Activated T-helper 1 cell treated with anti-CD3 and anti-CD28 coated beads, Interleukin-12 subunit alpha, Interleukin-12 subunit beta, Interleukin-2, Interleukin-4 antibody, amounts not matched to agents 30 ng/mL and 10 ng/mL and 1 ng/mL, durations not matched to agents 14 hours and 24 hours and 36 hours (primary cell): ENCODE measurements at regions not wholly inside any gene's neighbourhood (a gene's known extent, or its start where the extent isn't known, plus 50 kb on each side); places are given as distances from the start of the nearest gene placed in this dataset.
"Not testable (repeated sequence)": the region's sequence is repeated elsewhere in the genome, so short reads cannot be mapped to it uniquely, and the experiment has no call there.

Experiments used
- DNase-seq: peaks from one replicate; pipeline ENCODE4 v3.0.0; 2021; ENCODE audit warnings: low spot score
- H3K27ac Mint-ChIP-seq: one replicate; pipeline ENCODE4 v1.8.0; 2021; ENCODE audit warnings: mild to moderate bottlenecking, mixed read lengths
- H3K27me3 Mint-ChIP-seq: one replicate; pipeline ENCODE4 v1.8.0; 2022; ENCODE audit warnings: mild to moderate bottlenecking, moderate library complexity, mixed read lengths; ENCODE audit not compliant: insufficient read depth
- H3K36me3 Mint-ChIP-seq: one replicate; pipeline ENCODE4 v1.8.0; 2021; ENCODE audit warnings: low read depth, mixed read lengths
- H3K4me1 Mint-ChIP-seq: one replicate; pipeline ENCODE4 v1.8.0; 2021; ENCODE audit warnings: low read depth, mixed read lengths
- H3K4me3 Mint-ChIP-seq: one replicate; pipeline ENCODE4 v1.8.0; 2021; ENCODE audit warnings: mild to moderate bottlenecking, moderate library complexity, mixed read lengths
- H3K9me3 Mint-ChIP-seq: one replicate; pipeline ENCODE4 v1.8.0; 2021; ENCODE audit warnings: mixed read lengths
- intact Hi-C: fragments of 100-400 bp; cut with micrococcal nuclease; formaldehyde crosslinking; loops from one replicate; pipeline ENCODE4 v1.15.1; 2024

GRCh38 chr7:4500812-4501211 lies 181.3 kb upstream of the FOXK1 start:
- intact Hi-C loops, result no loop called here
- Mint-ChIP-seq H3K4me3 (no peak overlapping the region), H3K9me3 (peaks cover 7% of the 10 kb centered on the region), H3K27me3 (no peaks in the 10 kb centered on the region), H3K27ac (no peak overlapping the region), H3K4me1 (no peaks in the 10 kb centered on the region), H3K36me3 (no peaks in the 10 kb centered on the region)
- no peak for DNase-seq

DNA sequence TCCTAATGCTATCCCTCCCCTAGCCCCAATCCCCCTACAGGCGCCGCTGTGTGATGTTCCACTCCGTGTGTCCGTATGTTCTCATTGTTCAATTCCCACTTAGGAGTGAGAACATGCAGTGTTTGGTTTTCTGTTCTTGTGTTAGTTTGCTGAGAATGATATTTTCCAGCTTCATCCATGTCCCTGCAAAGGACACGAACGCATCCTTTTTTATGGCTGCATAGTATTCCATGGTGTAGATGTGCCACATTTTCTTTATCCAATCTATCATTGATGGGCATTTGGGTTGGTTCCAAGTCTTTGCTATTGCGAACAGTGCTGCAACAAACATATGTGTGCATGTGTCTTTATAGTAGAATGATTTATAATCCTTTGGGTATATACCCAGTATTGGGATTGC lies 174.2 kb upstream of the FOXK1 start:
- intact Hi-C loops, result not testable (repeated sequence)

GRCh38 chr7:4513450-4513849 lies 168.6 kb upstream of the FOXK1 start:
- Mint-ChIP-seq H3K36me3 (no peaks in the 10 kb centered on the region), H3K9me3 (peaks cover 23% of the 10 kb centered on the region), H3K27me3 (peaks cover 3% of the 10 kb centered on the region), H3K4me3 (no peak overlapping the region), H3K27ac (no peak overlapping the region), H3K4me1 (no peaks in the 10 kb centered on the region)
- intact Hi-C loops, result no loop called here
- DNase-seq, result no peak

More for the DNA sequence above, 174.2 kb upstream of the FOXK1 start:
- DNase-seq, H3K27me3 Mint-ChIP-seq, H3K36me3 Mint-ChIP-seq, H3K4me1 Mint-ChIP-seq, H3K4me3 Mint-ChIP-seq, H3K27ac Mint-ChIP-seq: not testable (repeated sequence)
- peaks cover 31% of the 10 kb centered on the region for H3K9me3 Mint-ChIP-seq

- H3K27ac Mint-ChIP-seq, result no peak overlapping the region
- intact Hi-C loops, result no loop called here
- no peaks in the 10 kb centered on the region for H3K9me3 Mint-ChIP-seq
- no peak for DNase-seq
- H3K27me3 Mint-ChIP-seq, result peaks cover 3% of the 10 kb centered on the region
- no peaks in the 10 kb centered on the region for H3K4me1 Mint-ChIP-seq
- H3K36me3 Mint-ChIP-seq, result no peaks in the 10 kb centered on the region
- no peak overlapping the region for H3K4me3 Mint-ChIP-seq
These were observed 162.1 kb upstream of the FOXK1 start for GRCh38 chr7:4519819-4520520.

GRCh38 chr7:4523219-4523618 lies 158.9 kb upstream of the FOXK1 start:
- no peaks in the 10 kb centered on the region for H3K27me3 Mint-ChIP-seq
- intact Hi-C loops, result no loop called here
- H3K36me3 Mint-ChIP-seq, result no peaks in the 10 kb centered on the region
- no peak overlapping the region for H3K4me3 Mint-ChIP-seq
- H3K27ac Mint-ChIP-seq, result no peak overlapping the region
- no peaks in the 10 kb centered on the region for H3K4me1 Mint-ChIP-seq
- no peak for DNase-seq
- H3K9me3 Mint-ChIP-seq, result no peaks in the 10 kb centered on the region

- Mint-ChIP-seq H3K9me3 (no peaks in the 10 kb centered on the region), H3K27ac (no peak overlapping the region), H3K27me3 (no peaks in the 10 kb centered on the region), H3K36me3 (no peaks in the 10 kb centered on the region), H3K4me1 (no peaks in the 10 kb centered on the region), H3K4me3 (no peak overlapping the region)
- no peak for DNase-seq
- intact Hi-C loops, result no loop called here
These were observed 158.2 kb upstream of the FOXK1 start for GRCh38 chr7:4523873-4524272.

- H3K9me3 Mint-ChIP-seq, result no peaks in the 10 kb centered on the region
- no peaks in the 10 kb centered on the region for H3K36me3 Mint-ChIP-seq
- no peaks in the 10 kb centered on the region for H3K27me3 Mint-ChIP-seq
- no peak overlapping the region for H3K27ac Mint-ChIP-seq
- H3K4me3 Mint-ChIP-seq, result no peak overlapping the region
- DNase-seq, result no peak
- intact Hi-C loops, result no loop called here
- no peaks in the 10 kb centered on the region for H3K4me1 Mint-ChIP-seq
These were observed 156.2 kb upstream of the FOXK1 start for GRCh38 chr7:4525884-4526283.

GRCh38 chr7:4527988-4528636 lies 154.0 kb upstream of the FOXK1 start:
- no peaks in the 10 kb centered on the region for H3K4me1 Mint-ChIP-seq
- no peaks in the 10 kb centered on the region for H3K9me3 Mint-ChIP-seq
- no peaks in the 10 kb centered on the region for H3K36me3 Mint-ChIP-seq
- DNase-seq, result no peak
- no peak overlapping the region for H3K27ac Mint-ChIP-seq
- H3K4me3 Mint-ChIP-seq, result no peak overlapping the region
- intact Hi-C loops, result no loop called here
- peaks cover 2% of the 10 kb centered on the region for H3K27me3 Mint-ChIP-seq

DNA sequence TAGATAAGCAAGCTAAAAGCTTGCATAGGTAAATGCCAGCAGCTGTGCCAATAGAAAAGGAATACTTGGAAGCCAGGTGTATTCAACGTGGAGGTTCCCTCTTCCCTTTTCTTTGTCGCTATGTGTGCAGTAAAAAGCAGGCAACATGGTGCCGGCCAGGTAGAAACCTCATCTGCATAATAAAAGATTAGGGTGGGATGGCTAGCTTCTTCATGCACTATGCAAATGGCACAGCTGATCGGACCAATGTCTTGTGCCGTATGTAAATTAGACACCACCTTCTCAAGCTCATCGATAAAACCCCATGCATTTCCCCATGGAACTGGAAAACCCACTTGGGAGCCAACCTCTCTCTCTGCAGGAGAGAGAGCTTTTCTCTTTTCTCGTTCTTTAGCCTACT lies 150.9 kb upstream of the FOXK1 start:
- intact Hi-C loops, result no loop called here
- Mint-ChIP-seq H3K9me3 (peaks cover 4% of the 10 kb centered on the region), H3K27ac (no peak overlapping the region), H3K4me3 (no peak overlapping the region), H3K36me3 (no peaks in the 10 kb centered on the region), H3K4me1 (no peaks in the 10 kb centered on the region), H3K27me3 (peaks cover 6% of the 10 kb centered on the region)
- no peak for DNase-seq

DNA sequence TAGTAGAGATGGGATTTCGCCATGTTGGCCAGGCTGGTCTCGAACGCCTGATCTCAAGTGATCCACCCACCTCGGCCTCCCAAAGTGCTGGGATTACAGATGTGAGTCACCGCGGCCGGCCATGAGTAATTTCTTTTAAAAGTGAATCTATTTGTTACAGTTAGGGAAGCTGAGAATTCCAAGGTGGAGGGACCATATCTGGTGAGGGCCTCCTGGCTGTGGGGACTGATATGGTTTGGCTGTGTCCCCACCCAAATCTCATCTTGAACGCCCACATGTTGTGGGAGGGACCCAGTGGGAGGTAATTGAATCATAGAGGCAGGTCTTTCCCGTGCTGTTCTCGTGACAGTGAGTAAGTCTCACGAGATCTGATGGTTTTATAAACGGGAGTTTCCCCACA lies 148.8 kb upstream of the FOXK1 start:
- H3K36me3 Mint-ChIP-seq, intact Hi-C loops, H3K4me3 Mint-ChIP-seq, H3K9me3 Mint-ChIP-seq, H3K4me1 Mint-ChIP-seq, H3K27me3 Mint-ChIP-seq, H3K27ac Mint-ChIP-seq, DNase-seq: not testable (repeated sequence)

DNA sequence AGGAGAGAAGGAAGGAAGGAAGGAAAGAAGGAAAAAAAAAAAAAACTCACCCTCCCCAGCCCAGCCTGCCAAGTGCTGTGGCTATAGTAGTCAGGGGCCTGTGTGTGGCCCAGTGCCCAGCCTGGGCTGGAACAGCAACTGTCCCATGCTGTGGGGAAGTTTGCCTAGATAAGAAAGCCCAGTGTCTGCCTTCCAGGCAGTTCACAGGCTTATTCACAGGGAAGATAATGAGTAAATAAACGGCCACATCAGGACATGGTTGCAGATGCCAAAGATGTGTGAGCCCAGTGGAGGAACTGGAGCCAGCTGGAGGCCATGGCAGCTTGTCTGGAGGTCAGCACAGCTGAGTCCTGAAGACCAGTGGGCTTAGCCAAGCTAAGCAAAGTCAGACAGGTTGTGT lies 132.4 kb upstream of the FOXK1 start:
- intact Hi-C loops, result no loop called here
- H3K36me3 Mint-ChIP-seq, result no peaks in the 10 kb centered on the region
- H3K9me3 Mint-ChIP-seq, result peaks cover 21% of the 10 kb centered on the region
- H3K4me1 Mint-ChIP-seq, result no peaks in the 10 kb centered on the region
- H3K27ac Mint-ChIP-seq, result no peak overlapping the region
- H3K4me3 Mint-ChIP-seq, result no peak overlapping the region
- H3K27me3 Mint-ChIP-seq, result no peaks in the 10 kb centered on the region
- DNase-seq, result no peak

- intact Hi-C loops, result no loop called here
- Mint-ChIP-seq H3K4me1 (no peaks in the 10 kb centered on the region), H3K36me3 (no peaks in the 10 kb centered on the region), H3K27ac (no peak overlapping the region), H3K27me3 (no peaks in the 10 kb centered on the region), H3K9me3 (peaks cover 22% of the 10 kb centered on the region), H3K4me3 (no peak overlapping the region)
- no peak for DNase-seq
These were observed 132.0 kb upstream of the FOXK1 start for GRCh38 chr7:4550117-4550516.

GRCh38 chr7:4552985-4553384 lies 129.1 kb upstream of the FOXK1 start:
- no peak for DNase-seq
- Mint-ChIP-seq H3K4me1 (no peaks in the 10 kb centered on the region), H3K27me3 (no peaks in the 10 kb centered on the region), H3K4me3 (no peak overlapping the region), H3K27ac (no peak overlapping the region), H3K36me3 (no peaks in the 10 kb centered on the region), H3K9me3 (peaks cover 28% of the 10 kb centered on the region)
- intact Hi-C loops, result no loop called here
